HEK293T (cell line): ENCODE measurements at regions not wholly inside any gene's neighbourhood (a gene's known extent, or its start where the extent isn't known, plus 50 kb on each side); places are given as distances from the start of the nearest gene placed in this dataset.
"Not testable (repeated sequence)": the region's sequence is repeated elsewhere in the genome, so short reads cannot be mapped to it uniquely, and the experiment has no call there.

Source experiments
- CTCF ChIA-PET: fragments of 350-600 bp; formaldehyde crosslinking; extraction: SDS; loops from one replicate; lab custom pipeline; 2021; ENCODE audit warnings: antibody characterized with exemption, inconsistent platforms; lab: Yijun Ruan, JAX
- POLR2A ChIA-PET: fragments of 350-600 bp; formaldehyde crosslinking; extraction: SDS; loops from one replicate; lab custom pipeline; 2020; ENCODE audit warnings: antibody characterized with exemption, inconsistent platforms; lab: Yijun Ruan, JAX
- DNase-seq: peaks from one replicate; pipeline ENCODE4 v3.0.0; 2012; ENCODE audit warnings: mixed read lengths; ENCODE audit errors: extremely low spot score
- ARNT ChIP-seq: fragments of 450-650 bp; IDR thresholded peaks from 2 replicates; pipeline ENCODE4 v1.6.1; 2017; ENCODE audit warnings: mild to moderate bottlenecking
- BHLHE40 ChIP-seq: fragments of 450-650 bp; IDR thresholded peaks from 2 replicates; pipeline ENCODE4 v1.6.1; 2016; ENCODE audit warnings: mild to moderate bottlenecking, moderate library complexity, borderline replicate concordance
- CTBP1 ChIP-seq: fragments of 450-650 bp; IDR thresholded peaks from 2 replicates; pipeline ENCODE4 v1.6.1; 2016; ENCODE audit warnings: borderline replicate concordance
- ELF4 ChIP-seq: fragments of 450-650 bp; IDR thresholded peaks from 2 replicates; pipeline ENCODE4 v1.6.1; 2017; ENCODE audit warnings: antibody characterized with exemption
- FOXA1 ChIP-seq: fragments of 450-650 bp; IDR thresholded peaks from 2 replicates; pipeline ENCODE4 v1.6.1; 2016; ENCODE audit warnings: mild to moderate bottlenecking
- FOXK2 ChIP-seq: fragments of 450-650 bp; IDR thresholded peaks from 2 replicates; pipeline ENCODE4 v1.6.1; 2016; ENCODE audit warnings: mild to moderate bottlenecking
- FOXM1 ChIP-seq: fragments of 450-650 bp; IDR thresholded peaks from 2 replicates; pipeline ENCODE4 v1.6.1; 2017; ENCODE audit warnings: mild to moderate bottlenecking, borderline replicate concordance
- HDGF ChIP-seq: fragments of 450-650 bp; IDR thresholded peaks from 2 replicates; pipeline ENCODE4 v1.6.1; 2017; ENCODE audit warnings: antibody characterized with exemption, borderline replicate concordance
- L3MBTL2 ChIP-seq: fragments of 450-650 bp; conservative IDR thresholded peaks from 2 replicates; pipeline ENCODE4 v1.6.1; 2016; ENCODE audit warnings: mild to moderate bottlenecking
- LEF1 ChIP-seq: fragments of 450-650 bp; IDR thresholded peaks from 2 replicates; pipeline ENCODE4 v1.6.1; 2017; ENCODE audit warnings: mild to moderate bottlenecking, borderline replicate concordance
- NFRKB ChIP-seq: fragments of 450-650 bp; IDR thresholded peaks from 2 replicates; pipeline ENCODE4 v1.6.1; 2016; ENCODE audit warnings: mild to moderate bottlenecking, moderate library complexity
- PKNOX1 ChIP-seq: fragments of 450-650 bp; IDR thresholded peaks from 2 replicates; pipeline ENCODE4 v1.6.1; 2016
- SP1 ChIP-seq: fragments of 450-650 bp; IDR thresholded peaks from 2 replicates; pipeline ENCODE4 v1.6.1; 2017
- SUZ12 ChIP-seq: fragments of 450-650 bp; IDR thresholded peaks from 2 replicates; pipeline ENCODE4 v1.6.1; 2016; ENCODE audit warnings: mild to moderate bottlenecking
- TARDBP ChIP-seq: fragments of 450-650 bp; IDR thresholded peaks from 2 replicates; pipeline ENCODE4 v1.6.1; 2016
- ZNF384 ChIP-seq: fragments of 450-650 bp; IDR thresholded peaks from 2 replicates; pipeline ENCODE4 v1.6.1; 2016

- no peak for DNase-seq
- ChIA-PET POLR2A (no interaction called here), CTCF (no interaction called here)
- TF ChIP-seq BHLHE40 (no peak), SUZ12 (no peak), L3MBTL2 (no peak), PKNOX1 (no peak), ARNT (no peak), CTBP1 (no peak), FOXK2 (no peak), FOXA1 (no peak), NFRKB (no peak), ZNF384 (no peak), HDGF (no peak), LEF1 (no peak)
Observed at GRCh38 chr11:72525466-72525865, 91.1 kb upstream of the CLPB start.

GRCh38 chr11:72524711-72525110 lies 90.4 kb upstream of the CLPB start:
- CTCF ChIA-PET = no interaction called here
- POLR2A ChIA-PET = no interaction called here
- DNase-seq = no peak
- no peak for TF ChIP-seq L3MBTL2
- no peak for TF ChIP-seq FOXK2
- TF ChIP-seq HDGF = no peak
- no peak for TF ChIP-seq SUZ12
- no peak for TF ChIP-seq ZNF384
- TF ChIP-seq NFRKB = no peak
- TF ChIP-seq ARNT = no peak
- TF ChIP-seq FOXA1 = no peak
- TF ChIP-seq FOXM1 = no peak
- no peak for TF ChIP-seq ELF4
- no peak for TF ChIP-seq SP1
- no peak for TF ChIP-seq PKNOX1
- TF ChIP-seq CTBP1 = no peak
- no peak for TF ChIP-seq LEF1
- no peak for TF ChIP-seq TARDBP
- TF ChIP-seq BHLHE40 = no peak

GRCh38 chr11:72523991-72524390 lies 89.7 kb upstream of the CLPB start:
- CTCF ChIA-PET = no interaction called here
- DNase-seq = no peak
- no peak for TF ChIP-seq PKNOX1
- no peak for TF ChIP-seq TARDBP
- POLR2A ChIA-PET = no interaction called here

- ChIA-PET POLR2A (no interaction called here), CTCF (no interaction called here)
- TF ChIP-seq BHLHE40 (no peak), FOXA1 (no peak), HDGF (no peak), SP1 (no peak), NFRKB (no peak), SUZ12 (no peak), ZNF384 (no peak), ELF4 (no peak), ARNT (no peak)
- no peak for DNase-seq
Observed at GRCh38 chr11:72522186-72522585, 87.9 kb upstream of the CLPB start.

- TF ChIP-seq HDGF = no peak
- no peak for TF ChIP-seq SP1
- TF ChIP-seq NFRKB = no peak
- no peak for DNase-seq
- POLR2A ChIA-PET = no interaction called here
- CTCF ChIA-PET = no interaction called here
Observed at GRCh38 chr11:72521664-72522063, 87.3 kb upstream of the CLPB start.

- no peak for DNase-seq
- CTCF ChIA-PET = interaction anchor here (0.7 to 1.1 kb wide), 2 partner anchors 11 to 30 kb away, joined by 3 to 4 read pairs; no protein-coding TSS in a partner anchor
- TF ChIP-seq FOXK2 = no peak
- TF ChIP-seq ELF4 = no peak
- POLR2A ChIA-PET = no interaction called here
Observed at GRCh38 chr11:72520815-72521214, 86.5 kb upstream of the CLPB start.

GRCh38 chr11:72519882-72520281 lies 85.6 kb upstream of the CLPB start:
- DNase-seq, POLR2A ChIA-PET: not testable (repeated sequence)
- CTCF ChIA-PET = interaction anchor here (1.1 kb wide), 1 partner anchor 31 kb away, joined by 3 read pairs; no protein-coding TSS in a partner anchor
